ENCODE measurements at regions not wholly inside any gene's neighbourhood (a gene's known extent, or its start where the extent isn't known, plus 50 kb on each side); places are given as distances from the start of the nearest gene placed in this dataset.

- TF ChIP-seq L3MBTL2 (conservative IDR thresholded peaks at IDR 0.05) (no peak), FOXA1 (IDR thresholded peaks at IDR 0.05) (no peak), PKNOX1 (IDR thresholded peaks at IDR 0.05) (no peak), ZNF384 (IDR thresholded peaks at IDR 0.05) (no peak), FOXM1 (IDR thresholded peaks at IDR 0.05; ENCODE audit: borderline replicate concordance) (no peak), FOXK2 (IDR thresholded peaks at IDR 0.05) (no peak), SP1 (IDR thresholded peaks at IDR 0.05) (no peak)
These were observed 69.7 kb upstream of the POU3F3 start for GRCh38 chr2:104784264-104784663.
